ENCODE measurements at regions not wholly inside any gene's neighbourhood (a gene's known extent, or its start where the extent isn't known, plus 50 kb on each side); places are given as distances from the start of the nearest gene placed in this dataset.

GRCh38 chr2:12930391-12930790 lies 213.7 kb downstream of the TRIB2 start:
- TF ChIP-seq ZNF639 (tag by site-specific recombination; IDR thresholded peaks at IDR 0.05) (no peak), MZF1 (tag by site-specific recombination; IDR thresholded peaks at IDR 0.05; ENCODE audit: borderline replicate concordance) (no peak), CTCF (tag by site-specific recombination; IDR thresholded peaks at IDR 0.05) (no peak), ZNF157 (tag by site-specific recombination; IDR thresholded peaks at IDR 0.05) (no peak), BCL11A (tag by site-specific recombination; IDR thresholded peaks at IDR 0.05; ENCODE audit: low read depth) (no peak), ZNF585B (tag by site-specific recombination; IDR thresholded peaks at IDR 0.05) (no peak), ZNF280D (tag by site-specific recombination; IDR thresholded peaks at IDR 0.05) (no peak), INSM2 (tag by site-specific recombination; IDR thresholded peaks at IDR 0.05) (no peak), IKZF3 (tag by site-specific recombination; IDR thresholded peaks at IDR 0.05) (peak; percentile 72; the same call in 1 of the 2 replicates), YY1 (tag by site-specific recombination; IDR thresholded peaks at IDR 0.05) (no peak)
